BLaER1 treated with 17β-estradiol and CSF1 and Interleukin-3, amounts not matched to agents 10 nM and 100 nM (cell line): ENCODE measurements at regions not wholly inside any gene's neighbourhood (a gene's known extent, or its start where the extent isn't known, plus 50 kb on each side); places are given as distances from the start of the nearest gene placed in this dataset.

ENCODE experiments used
- H3K27ac ChIP-seq, 11 experiments: shearing (Covaris generic); formaldehyde crosslinking; 2 replicates each; pipeline ENCODE4 v1.8.1; 2022
- H3K27me3 ChIP-seq, 11 experiments: shearing (Covaris generic); formaldehyde crosslinking; 2 replicates each; pipeline ENCODE4 v1.8.1; 2022
- H3K36me3 ChIP-seq, 11 experiments: shearing (Covaris generic); formaldehyde crosslinking; 2 replicates each; pipeline ENCODE4 v1.8.1; 2022
- H3K4me1 ChIP-seq, 10 experiments: shearing (Covaris generic); formaldehyde crosslinking; 2 replicates each; pipeline ENCODE4 v1.8.1; 2022
- H3K4me2 ChIP-seq, 11 experiments: shearing (Covaris generic); formaldehyde crosslinking; 2 replicates each; pipeline ENCODE4 v1.8.1; 2022
- H3K4me3 ChIP-seq, 10 experiments: shearing (Covaris generic); formaldehyde crosslinking; 2 replicates each; pipeline ENCODE4 v1.8.1; 2022
- H3K9ac ChIP-seq, 11 experiments: shearing (Covaris generic); formaldehyde crosslinking; 2 replicates each; pipeline ENCODE4 v1.8.1; 2022
- H3K9me3 ChIP-seq, 11 experiments: shearing (Covaris generic); formaldehyde crosslinking; replicated peaks in 1 of 11; 2 replicates each; pipeline ENCODE4 v1.8.1; 2022
- H4K20me1 ChIP-seq, 11 experiments: shearing (Covaris generic); formaldehyde crosslinking; 2 replicates each; pipeline ENCODE4 v1.8.1; 2022
- Cebpa-rat ChIP-seq, 11 experiments: shearing (Covaris generic); IDR thresholded peaks; 2 replicates each; pipeline ENCODE4 v1.8.1; 2022

GRCh38 chr15:70262171-70262570, 164.5 kb upstream of the TLE3 start:
- no peak for TF ChIP-seq Cebpa-rat (IDR thresholded peaks at IDR 0.05)
- Histone ChIP-seq H3K4me2 (peak overlapping the region in 4 of 11 experiments; percentile 90 to 97 (median 94); a peak in 8 of 22 replicates), H4K20me1 (peaks cover 0 to 8% (median 0%) of the 10 kb centered on the region in 11 experiments; a peak in 5 of 22 replicates), H3K4me1 (peaks cover 72 to 98% (median 92%) of the 10 kb centered on the region in 10 experiments), H3K9ac (no peak overlapping the region), H3K27ac (no peak overlapping the region), H3K9me3 (no peaks in the 10 kb centered on the region), H3K27me3 (peaks cover 0 to 25% (median 17%) of the 10 kb centered on the region in 11 experiments; a peak in 14 of 22 replicates), H3K4me3 (no peak overlapping the region), H3K36me3 (no peaks in the 10 kb centered on the region)

GRCh38 chr15:70261083-70261482, 163.4 kb upstream of the TLE3 start:
- Histone ChIP-seq H3K27ac (peak overlapping the region in 1 of 11 experiments; percentile 21; a peak in 1 of 22 replicates), H3K4me1 (peaks cover 61 to 98% (median 83%) of the 10 kb centered on the region in 10 experiments), H3K9me3 (no peaks in the 10 kb centered on the region), H3K27me3 (peaks cover 0 to 27% (median 11%) of the 10 kb centered on the region in 11 experiments; a peak in 12 of 22 replicates), H3K4me2 (peak overlapping the region in 9 of 11 experiments; percentile 82 to 97 (median 92); a peak in 16 of 22 replicates), H3K9ac (no peak overlapping the region), H3K36me3 (no peaks in the 10 kb centered on the region), H4K20me1 (peaks cover 0 to 8% (median 0%) of the 10 kb centered on the region in 11 experiments; a peak in 5 of 22 replicates), H3K4me3 (no peak overlapping the region)
- no peak for TF ChIP-seq Cebpa-rat (IDR thresholded peaks at IDR 0.05)

- H3K4me1 ChIP-seq, result peaks cover 56 to 98% (median 78%) of the 10 kb centered on the region in 10 experiments
- peak overlapping the region; percentile 82 to 97 (median 90) for H3K4me2 ChIP-seq
- no peak overlapping the region for H3K4me3 ChIP-seq
- H3K9me3 ChIP-seq, result no peaks in the 10 kb centered on the region
- peaks cover 0 to 8% (median 0%) of the 10 kb centered on the region in 11 experiments; a peak in 6 of 22 replicates for H4K20me1 ChIP-seq
- H3K36me3 ChIP-seq, result no peaks in the 10 kb centered on the region
- peak overlapping the region in 1 of 11 experiments; percentile 21; a peak in 1 of 22 replicates for H3K27ac ChIP-seq
- no peak for TF ChIP-seq Cebpa-rat (IDR thresholded peaks at IDR 0.05)
- H3K27me3 ChIP-seq, result peaks cover 0 to 25% (median 6%) of the 10 kb centered on the region in 11 experiments; a peak in 11 of 22 replicates
- no peak overlapping the region for H3K9ac ChIP-seq
These were observed 162.9 kb upstream of the TLE3 start for GRCh38 chr15:70260580-70260979.

GRCh38 chr15:70259640-70260508, 162.2 kb upstream of the TLE3 start:
- no peaks in the 10 kb centered on the region for H3K9me3 ChIP-seq
- H3K4me1 ChIP-seq, result peaks cover 49 to 91% (median 71%) of the 10 kb centered on the region in 10 experiments
- H4K20me1 ChIP-seq, result peaks cover 0 to 8% (median 0%) of the 10 kb centered on the region in 11 experiments; a peak in 5 of 22 replicates
- H3K27ac ChIP-seq, result peak overlapping the region; percentile 2 to 81 (median 71); a peak in 13 of 22 replicates
- H3K4me3 ChIP-seq, result 0 out of 20 replicates have a peak overlapping the region, but pooled peaks of 1 of the 10 experiments have one; percentile 2
- peaks cover 0 to 18% (median 0%) of the 10 kb centered on the region in 11 experiments; a peak in 6 of 22 replicates for H3K27me3 ChIP-seq
- peak overlapping the region; percentile 82 to 97 (median 90) for H3K4me2 ChIP-seq
- peak overlapping the region in 3 of 11 experiments; percentile 42 to 66 (median 59); a peak in 5 of 22 replicates for H3K9ac ChIP-seq
- no peak for TF ChIP-seq Cebpa-rat (IDR thresholded peaks at IDR 0.05)
- no peaks in the 10 kb centered on the region for H3K36me3 ChIP-seq

GRCh38 chr15:70259028-70259424, 161.3 kb upstream of the TLE3 start:
- Histone ChIP-seq H3K27ac (peak overlapping the region; percentile 52 to 81 (median 71); a peak in 21 of 22 replicates), H3K4me3 (peak overlapping the region in 4 of 10 experiments; percentile 2 to 45 (median 14); a peak in 5 of 20 replicates), H3K36me3 (no peaks in the 10 kb centered on the region), H3K9ac (peak overlapping the region; percentile 8 to 66 (median 59); a peak in 19 of 22 replicates), H3K9me3 (no peaks in the 10 kb centered on the region), H4K20me1 (peaks cover 0 to 8% (median 0%) of the 10 kb centered on the region in 11 experiments; a peak in 5 of 22 replicates), H3K4me1 (peaks cover 41 to 85% (median 63%) of the 10 kb centered on the region in 10 experiments), H3K27me3 (peaks cover 0 to 25% (median 0%) of the 10 kb centered on the region in 11 experiments; a peak in 6 of 22 replicates), H3K4me2 (peak overlapping the region; percentile 82 to 97 (median 90))
- no peak for TF ChIP-seq Cebpa-rat (IDR thresholded peaks at IDR 0.05)

- Histone ChIP-seq H3K9me3 (no peaks in the 10 kb centered on the region), H3K4me2 (peak overlapping the region; percentile 82 to 97 (median 90)), H3K4me3 (peak overlapping the region in 4 of 10 experiments; percentile 2 to 45 (median 14); a peak in 5 of 20 replicates), H3K9ac (peak overlapping the region; percentile 22 to 66 (median 59); a peak in 19 of 22 replicates), H3K27ac (peak overlapping the region; percentile 52 to 81 (median 71)), H3K27me3 (peaks cover 0 to 25% (median 5%) of the 10 kb centered on the region in 11 experiments; a peak in 8 of 22 replicates), H3K36me3 (no peaks in the 10 kb centered on the region), H3K4me1 (peaks cover 36 to 79% (median 58%) of the 10 kb centered on the region in 10 experiments), H4K20me1 (peaks cover 0 to 12% (median 0%) of the 10 kb centered on the region in 11 experiments; a peak in 5 of 22 replicates)
- no peak for TF ChIP-seq Cebpa-rat (IDR thresholded peaks at IDR 0.05)
These were observed 160.8 kb upstream of the TLE3 start for GRCh38 chr15:70258369-70259027.

- Histone ChIP-seq H3K27me3 (peaks cover 0 to 25% (median 5%) of the 10 kb centered on the region in 11 experiments; a peak in 10 of 22 replicates), H3K9ac (peak overlapping the region in 4 of 11 experiments; percentile 22 to 61 (median 51); a peak in 5 of 22 replicates), H3K27ac (peak overlapping the region in 8 of 11 experiments; percentile 41 to 81 (median 72); a peak in 12 of 22 replicates), H3K4me3 (no peak overlapping the region), H3K4me1 (peaks cover 31 to 72% (median 50%) of the 10 kb centered on the region in 10 experiments), H4K20me1 (peaks cover 0 to 14% (median 0%) of the 10 kb centered on the region in 11 experiments; a peak in 6 of 22 replicates), H3K36me3 (no peaks in the 10 kb centered on the region), H3K9me3 (no peaks in the 10 kb centered on the region), H3K4me2 (peak overlapping the region; percentile 82 to 97 (median 90))
- no peak for TF ChIP-seq Cebpa-rat (IDR thresholded peaks at IDR 0.05)
These were observed 160.0 kb upstream of the TLE3 start for GRCh38 chr15:70257573-70258248.
